ENCODE measurements at regions not wholly inside any gene's neighbourhood (a gene's known extent, or its start where the extent isn't known, plus 50 kb on each side); places are given as distances from the start of the nearest gene placed in this dataset.

- no peaks in the 10 kb centered on the region for H3K36me3 ChIP-seq (ENCODE audit: insufficient read depth, low read length)
- H3K27ac ChIP-seq, result no peak overlapping the region
- no peak overlapping the region for H3K4me3 ChIP-seq
- no peaks in the 10 kb centered on the region for H3K9me3 ChIP-seq (ENCODE audit: low read depth, low read length)
- DNase-seq (ENCODE audit: low read depth, low spot score), result no peak
- H3K9ac ChIP-seq (ENCODE audit: insufficient read length), result no peak overlapping the region
- TF ChIP-seq FOXP2 (optimal IDR thresholded peaks at IDR 0.05; ENCODE audit: control extremely low read depth, extremely low read length, insufficient read depth) (no peak), POLR2AphosphoS5 (IDR thresholded peaks at IDR 0.05; ENCODE audit: borderline replicate concordance, low read depth, low read length) (no peak), EZH2 (IDR thresholded peaks at IDR 0.05) (no peak)
Measured at GRCh38 chr5:73290242-73290641, 117.2 kb downstream of the TMEM174 start.

- no peaks in the 10 kb centered on the region for H3K9me3 ChIP-seq (ENCODE audit: low read depth, low read length)
- H3K36me3 ChIP-seq (ENCODE audit: insufficient read depth, low read length), result no peaks in the 10 kb centered on the region
- H3K9ac ChIP-seq (ENCODE audit: insufficient read length), result no peak overlapping the region
- H3K27ac ChIP-seq, result no peak overlapping the region
- no peak for DNase-seq (ENCODE audit: low read depth, low spot score)
- no peak overlapping the region for H3K4me3 ChIP-seq
- TF ChIP-seq EZH2 (IDR thresholded peaks at IDR 0.05), result no peak
- TF ChIP-seq FOXP2 (optimal IDR thresholded peaks at IDR 0.05; ENCODE audit: control extremely low read depth, extremely low read length, insufficient read depth), result no peak
- TF ChIP-seq POLR2AphosphoS5 (IDR thresholded peaks at IDR 0.05; ENCODE audit: borderline replicate concordance, low read depth, low read length), result no peak
Measured at GRCh38 chr5:73288803-73289720, 116.1 kb downstream of the TMEM174 start.

- TF ChIP-seq POLR2AphosphoS5 (IDR thresholded peaks at IDR 0.05; ENCODE audit: borderline replicate concordance, low read depth, low read length) (no peak), FOXP2 (optimal IDR thresholded peaks at IDR 0.05; ENCODE audit: control extremely low read depth, extremely low read length, insufficient read depth) (no peak), EZH2 (IDR thresholded peaks at IDR 0.05) (no peak)
- Histone ChIP-seq H3K9ac (ENCODE audit: insufficient read length) (no peak overlapping the region), H3K27ac (no peak overlapping the region), H3K9me3 (ENCODE audit: low read depth, low read length) (no peaks in the 10 kb centered on the region), H3K4me3 (no peak overlapping the region), H3K36me3 (ENCODE audit: insufficient read depth, low read length) (no peaks in the 10 kb centered on the region)
- DNase-seq (ENCODE audit: low read depth, low spot score), result no peak
Measured at GRCh38 chr5:73286896-73287295, 113.9 kb downstream of the TMEM174 start.

GRCh38 chr5:73284985-73285384 is 112.0 kb downstream of the TMEM174 start:
- no peak overlapping the region for H3K27ac ChIP-seq
- DNase-seq (ENCODE audit: low read depth, low spot score), result no peak
- H3K4me3 ChIP-seq, result no peak overlapping the region
- no peaks in the 10 kb centered on the region for H3K36me3 ChIP-seq (ENCODE audit: insufficient read depth, low read length)
- TF ChIP-seq EZH2 (IDR thresholded peaks at IDR 0.05) (no peak), POLR2AphosphoS5 (IDR thresholded peaks at IDR 0.05; ENCODE audit: borderline replicate concordance, low read depth, low read length) (no peak), FOXP2 (optimal IDR thresholded peaks at IDR 0.05; ENCODE audit: control extremely low read depth, extremely low read length, insufficient read depth) (no peak)
- no peak overlapping the region for H3K9ac ChIP-seq (ENCODE audit: insufficient read length)
- H3K9me3 ChIP-seq (ENCODE audit: low read depth, low read length), result no peaks in the 10 kb centered on the region

DNA sequence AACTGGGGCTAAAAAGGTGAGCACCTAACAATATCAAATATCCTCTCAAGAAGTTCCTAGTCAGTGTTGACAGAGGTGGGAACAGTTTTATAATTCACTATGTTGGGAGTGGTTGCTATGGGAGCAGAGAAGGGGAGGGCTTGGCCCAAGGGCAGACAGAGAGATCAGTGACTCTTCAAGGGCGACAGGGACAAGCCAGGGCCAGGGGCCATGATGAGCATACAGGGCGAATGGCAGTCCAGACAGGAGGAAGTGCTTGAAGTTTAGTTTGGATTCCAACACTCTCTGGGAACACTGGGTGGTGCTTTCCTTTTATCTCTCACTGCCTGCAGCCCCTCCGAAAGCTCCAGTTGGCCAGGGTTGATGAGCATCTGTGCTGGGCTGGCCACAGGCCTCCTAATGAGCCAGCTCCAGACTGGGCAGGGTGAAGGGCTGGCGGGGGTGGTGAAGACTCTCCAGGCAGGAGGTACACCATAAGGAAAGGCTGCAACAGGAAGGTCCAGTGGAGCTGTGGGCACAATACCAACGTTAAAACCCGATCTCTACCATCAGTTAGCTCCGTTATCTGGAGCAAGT is 111.3 kb downstream of the TMEM174 start:
- no peak for DNase-seq (ENCODE audit: low read depth, low spot score)
- Histone ChIP-seq H3K36me3 (ENCODE audit: insufficient read depth, low read length) (no peaks in the 10 kb centered on the region), H3K27ac (no peak overlapping the region), H3K9me3 (ENCODE audit: low read depth, low read length) (no peaks in the 10 kb centered on the region), H3K9ac (ENCODE audit: insufficient read length) (no peak overlapping the region), H3K4me3 (no peak overlapping the region)
- TF ChIP-seq EZH2 (IDR thresholded peaks at IDR 0.05) (no peak), FOXP2 (optimal IDR thresholded peaks at IDR 0.05; ENCODE audit: control extremely low read depth, extremely low read length, insufficient read depth) (no peak), POLR2AphosphoS5 (IDR thresholded peaks at IDR 0.05; ENCODE audit: borderline replicate concordance, low read depth, low read length) (no peak)

DNA sequence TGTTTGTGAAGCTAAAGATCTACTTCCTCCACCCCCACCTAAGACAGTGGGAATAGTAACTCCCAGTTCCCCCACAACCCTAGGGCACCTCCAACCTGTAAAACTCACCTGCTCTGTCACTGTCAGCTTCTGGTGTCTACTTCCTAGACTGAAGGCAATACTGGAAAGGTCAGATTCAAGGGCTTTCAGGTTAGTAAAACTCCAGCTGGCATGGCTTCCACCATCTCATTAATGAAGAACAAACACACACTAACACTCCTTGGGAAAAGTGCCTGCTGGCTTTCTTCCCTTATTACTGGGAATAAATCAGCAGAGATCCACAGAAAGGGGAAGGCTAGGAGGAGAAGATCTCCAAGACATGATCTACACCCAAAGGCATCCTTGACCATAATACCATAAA is 109.9 kb downstream of the TMEM174 start:
- no peaks in the 10 kb centered on the region for H3K9me3 ChIP-seq (ENCODE audit: low read depth, low read length)
- no peaks in the 10 kb centered on the region for H3K36me3 ChIP-seq (ENCODE audit: insufficient read depth, low read length)
- DNase-seq (ENCODE audit: low read depth, low spot score), result no peak
- no peak overlapping the region for H3K9ac ChIP-seq (ENCODE audit: insufficient read length)
- TF ChIP-seq FOXP2 (optimal IDR thresholded peaks at IDR 0.05; ENCODE audit: control extremely low read depth, extremely low read length, insufficient read depth), result no peak
- no peak for TF ChIP-seq POLR2AphosphoS5 (IDR thresholded peaks at IDR 0.05; ENCODE audit: borderline replicate concordance, low read depth, low read length)
- no peak overlapping the region for H3K4me3 ChIP-seq
- H3K27ac ChIP-seq, result no peak overlapping the region

GRCh38 chr5:73282383-73282782 is 109.4 kb downstream of the TMEM174 start:
- Histone ChIP-seq H3K27ac (no peak overlapping the region), H3K9me3 (ENCODE audit: low read depth, low read length) (no peaks in the 10 kb centered on the region), H3K9ac (ENCODE audit: insufficient read length) (no peak overlapping the region), H3K36me3 (ENCODE audit: insufficient read depth, low read length) (no peaks in the 10 kb centered on the region), H3K4me3 (no peak overlapping the region)
- no peak for TF ChIP-seq FOXP2 (optimal IDR thresholded peaks at IDR 0.05; ENCODE audit: control extremely low read depth, extremely low read length, insufficient read depth)
- TF ChIP-seq POLR2AphosphoS5 (IDR thresholded peaks at IDR 0.05; ENCODE audit: borderline replicate concordance, low read depth, low read length), result no peak
- no peak for TF ChIP-seq EZH2 (IDR thresholded peaks at IDR 0.05)
- no peak for DNase-seq (ENCODE audit: low read depth, low spot score)

DNA sequence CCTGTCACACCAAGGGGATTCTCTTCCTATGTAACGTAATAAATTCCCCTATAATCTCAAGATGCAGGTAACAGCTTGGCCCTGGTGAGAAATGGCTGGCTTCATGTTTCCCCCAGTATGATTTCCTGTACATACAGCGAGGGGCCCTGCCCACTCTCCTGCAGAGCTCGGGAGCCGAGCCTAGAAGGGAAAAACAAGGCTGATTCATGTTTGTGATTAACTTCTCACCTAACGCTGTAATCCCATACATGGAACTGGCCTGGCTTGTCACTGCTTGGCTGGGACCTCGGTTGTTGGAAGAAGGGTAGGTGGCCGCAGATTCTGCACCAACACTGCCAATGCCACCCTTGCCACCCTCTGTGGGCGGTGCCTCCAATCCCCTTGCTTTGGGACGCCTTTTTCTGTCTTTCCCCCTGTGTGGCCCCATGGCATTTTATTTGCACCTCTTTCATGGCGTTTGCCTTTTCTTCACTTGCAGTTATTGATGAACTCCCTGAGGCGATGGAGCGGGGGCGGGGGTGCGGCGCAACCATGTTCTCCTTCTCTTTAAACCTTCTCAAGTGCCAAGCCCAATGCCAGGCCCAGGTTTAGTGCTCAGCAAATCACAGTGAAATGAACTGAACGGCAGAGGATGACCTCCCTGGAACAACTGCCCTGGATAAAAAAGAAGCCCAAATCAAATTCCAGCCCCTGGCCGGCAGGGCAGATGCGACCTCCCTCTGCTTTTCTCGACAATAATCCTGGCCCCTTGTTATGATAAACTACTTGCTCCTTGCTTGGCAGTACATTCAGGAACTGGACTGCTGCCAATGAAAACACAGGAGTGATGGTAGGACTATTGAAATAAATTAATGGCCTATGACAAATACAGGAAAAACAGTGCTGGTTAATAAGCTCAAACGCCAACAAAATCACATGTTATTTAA is 108.1 kb downstream of the TMEM174 start:
- H3K27ac ChIP-seq, result peak overlapping the region; percentile 27; the same call in 1 of the 2 replicates
- H3K4me3 ChIP-seq, result peak overlapping the region; percentile 63
- no peaks in the 10 kb centered on the region for H3K36me3 ChIP-seq (ENCODE audit: insufficient read depth, low read length)
- H3K9ac ChIP-seq (ENCODE audit: insufficient read length), result no peak overlapping the region
- DNase-seq (ENCODE audit: low read depth, low spot score), result peak; percentile 71
- no peaks in the 10 kb centered on the region for H3K9me3 ChIP-seq (ENCODE audit: low read depth, low read length)
- no peak for TF ChIP-seq POLR2AphosphoS5 (IDR thresholded peaks at IDR 0.05; ENCODE audit: borderline replicate concordance, low read depth, low read length)
- TF ChIP-seq FOXP2 (optimal IDR thresholded peaks at IDR 0.05; ENCODE audit: control extremely low read depth, extremely low read length, insufficient read depth), result peak; percentile 71
